K562 (cell line): ENCODE measurements at regions not wholly inside any gene's neighbourhood (a gene's known extent, or its start where the extent isn't known, plus 50 kb on each side); places are given as distances from the start of the nearest gene placed in this dataset.

Experiments used
- ATAC-seq: fragments of 200-7000 bp; cut with Tn5 transposase; 3 replicates; pipeline ENCODE4 v1.9.1; 2020; ENCODE audit warnings: moderate library complexity
- BruUV-seq: library from RNA; stranded (reverse); fragments of 400-500 nt; replicated peaks from 2 replicates; lab custom pipeline; 2021; lab: Mats Ljungman, UMichigan
- CTCF ChIA-PET: fragments of 300-600 bp; formaldehyde crosslinking; extraction: SDS; loops from one replicate; lab custom pipeline; 2021; ENCODE audit warnings: low intra/inter-chr PET ratio; lab: Yijun Ruan, JAX
- POLR2A ChIA-PET: fragments of 300-600, 350-650 bp; sonication (Branson Sonifier 250); formaldehyde crosslinking; extraction: SDS; loops from one replicate; lab custom pipeline; 2021; ENCODE audit warnings: antibody characterized with exemption, inconsistent platforms; lab: Yijun Ruan, JAX
- DNase-seq, 4 experiments: peaks; one replicate each; pipeline versions ENCODE4 v3.0.0 to v3.0.0-alpha.2; 2011 to 2018; ENCODE audit warnings: low spot score in 3 of 4, mixed read lengths in 3 of 4; ENCODE audit errors: extremely low read depth in 1 of 4
- FAIRE-seq: peaks from 2 replicates; lab custom pipeline; 2011; peaks lifted over from hg19 to GRCh38; lab: Jason Lieb, UNC
- H2AFZ ChIP-seq: 2 replicates; pipeline ENCODE4 v1.6.0; 2011; ENCODE audit warnings: low read depth, low read length, control low read depth, inconsistent platforms
- H3K27ac ChIP-seq: fragments of 200-600 bp; 3 replicates; pipeline ENCODE4 v1.8.0; 2011; ENCODE audit warnings: low read depth, mild to moderate bottlenecking, control low read depth, inconsistent platforms, low read length, moderate library complexity, mixed read lengths; ENCODE audit errors: extremely low read depth
- H3K27me3 ChIP-seq, 2 experiments: fragments of 300-600 bp in 1 of 2; 2 replicates in 1 of 2; 3 replicates in 1 of 2; pipeline versions ENCODE4 v1.6.0 to v1.8.0; 2011; ENCODE audit warnings: inconsistent platforms in 2 of 2, low read length in 2 of 2, mild to moderate bottlenecking in 1 of 2, mixed read lengths in 1 of 2, moderate library complexity in 1 of 2; ENCODE audit not compliant: control insufficient read depth in 2 of 2, insufficient read depth in 2 of 2
- H3K36me3 ChIP-seq: fragments of 300-600 bp; 3 replicates; pipeline ENCODE4 v1.8.0; 2011; ENCODE audit warnings: mild to moderate bottlenecking, low read length, inconsistent platforms; ENCODE audit not compliant: control insufficient read depth, insufficient read depth
- H3K4me1 ChIP-seq, 2 experiments: fragments of 200-600 bp in 1 of 2; replicated peaks in 1 of 2; 2 replicates in 1 of 2; 3 replicates in 1 of 2; pipeline versions ENCODE4 v1.5.1 to v1.8.0; 2011; ENCODE audit warnings: inconsistent platforms in 2 of 2, low read length in 2 of 2, mild to moderate bottlenecking in 1 of 2, mixed read lengths in 1 of 2, moderate library complexity in 1 of 2; ENCODE audit not compliant: control insufficient read depth in 2 of 2, insufficient read depth in 2 of 2
- H3K4me2 ChIP-seq: 2 replicates; pipeline ENCODE4 v1.6.1; 2011; ENCODE audit warnings: low read length, control low read depth, inconsistent platforms, mixed read lengths; ENCODE audit not compliant: insufficient read depth
- H3K4me3 ChIP-seq: fragments of 200-600 bp; sonication (generic), shearing (Covaris generic); 2 replicates; pipeline ENCODE4 v1.5.1; 2016; ENCODE audit warnings: control low read depth, inconsistent platforms
- H3K79me2 ChIP-seq: fragments of 200-600 bp; 3 replicates; pipeline ENCODE4 v1.8.0; 2011; ENCODE audit warnings: low read length, inconsistent platforms; ENCODE audit not compliant: control insufficient read depth, insufficient read depth
- H3K9ac ChIP-seq, 2 experiments: 2 replicates each; pipeline versions ENCODE4 v1.6.0 to v1.6.1; 2011; ENCODE audit warnings: low read depth in 2 of 2, low read length in 2 of 2, control low read depth in 1 of 2, inconsistent platforms in 1 of 2, mild to moderate bottlenecking in 1 of 2, mixed read lengths in 1 of 2; ENCODE audit not compliant: insufficient read depth in 1 of 2
- H3K9me1 ChIP-seq: one replicate; pipeline ENCODE4 v1.6.0; 2011; ENCODE audit warnings: inconsistent platforms, mild to moderate bottlenecking, low read length, moderate library complexity; ENCODE audit not compliant: control insufficient read depth, insufficient read depth
- H3K9me3 ChIP-seq: replicated peaks from 2 replicates; pipeline ENCODE4 v1.5.1; 2011; ENCODE audit warnings: low read depth, low read length, inconsistent platforms; ENCODE audit not compliant: control insufficient read depth, insufficient read depth
- H4K20me1 ChIP-seq: replicated peaks from 2 replicates; pipeline ENCODE4 v1.6.1; 2011; ENCODE audit warnings: low read length, inconsistent platforms, mixed read lengths; ENCODE audit not compliant: control insufficient read depth, insufficient read depth
- CREM ChIP-seq: IDR thresholded peaks from 2 replicates; pipeline ENCODE4 v1.6.1; 2014; ENCODE audit warnings: antibody characterized with exemption, low read depth
- CSDE1 ChIP-seq, 2 experiments: fragments of 450-650 bp; IDR thresholded peaks; 2 replicates each; pipeline ENCODE4 v1.6.1; 2016; ENCODE audit warnings: mild to moderate bottlenecking in 1 of 2
- DNMT1 ChIP-seq: fragments of 450-650 bp; IDR thresholded peaks from 2 replicates; pipeline ENCODE4 v1.6.1; 2016; ENCODE audit warnings: antibody characterized with exemption, mild to moderate bottlenecking
- ETS2 ChIP-seq: IDR thresholded peaks from 2 replicates; pipeline ENCODE4 v1.6.1; 2016; ENCODE audit warnings: borderline replicate concordance, missing genetic modification characterization, mild to moderate bottlenecking, moderate library complexity, missing compliant biosample characterization; ENCODE audit not compliant: poor library complexity, severe bottlenecking
- JUND ChIP-seq, 2 experiments: IDR thresholded peaks; 2 replicates in 1 of 2; 3 replicates in 1 of 2; pipeline ENCODE4 v1.6.1; 2011; ENCODE audit warnings: borderline replicate concordance in 2 of 2, low read depth in 2 of 2, low read length in 2 of 2, improper control_type of control experiment in 1 of 2, missing biosample characterization in 1 of 2, missing genetic modification characterization in 1 of 2, missing genetic modification reagents in 1 of 2
- MAFF ChIP-seq: IDR thresholded peaks from 2 replicates; pipeline ENCODE4 v1.6.1; 2012; ENCODE audit warnings: low read length, improper control_type of control experiment
- NFIC ChIP-seq: fragments of 450-650 bp; IDR thresholded peaks from 2 replicates; pipeline ENCODE4 v1.6.1; 2017; ENCODE audit warnings: mild to moderate bottlenecking, inconsistent platforms
- POLR2B ChIP-seq: fragments of 450-650 bp; IDR thresholded peaks from 2 replicates; pipeline ENCODE4 v1.6.1; 2018; ENCODE audit warnings: low read depth; ENCODE audit not compliant: partially characterized antibody
- ZNF133 ChIP-seq: fragments of 250-450 bp; sonication (Bioruptor Pico); IDR thresholded peaks from 2 replicates; pipeline ENCODE4 v1.4.0; 2020; ENCODE audit warnings: mild to moderate bottlenecking
- WGBS: fragments of 100-300 bp; shearing (Covaris generic); methylation state at CpG from one replicate; pipeline ENCODE4 v1.1.6; 2016; ENCODE audit warnings: low coverage, mixed read lengths; ENCODE audit not compliant: insufficient coverage; ENCODE audit errors: missing lambda C conversion rate; 5-methylcytosine and 5-hydroxymethylcytosine counted together
- in situ Hi-C: fragments of 300-500 bp; cut with MboI; formaldehyde crosslinking; loops from 4 replicates; pipeline ENCODE4 v1.15.0; 2018; ENCODE audit warnings: inconsistent platforms, mixed read lengths
- intact Hi-C: fragments of 100-400 bp; cut with micrococcal nuclease; formaldehyde crosslinking; loops from 2 replicates; pipeline ENCODE4 v1.14.2; 2022
- TF ChIP-seq, protein P1 (sequence below): fragments of 450-650 bp; formaldehyde crosslinking; conservative IDR thresholded peaks from 2 replicates; pipeline ENCODE4 v1.4.0; 2022; ENCODE audit warnings: mild to moderate bottlenecking, missing genetic modification characterization
- TF ChIP-seq, protein P2 (sequence below): sonication (generic); formaldehyde crosslinking; IDR thresholded peaks from 2 replicates; pipeline ENCODE4 v1.8.0; 2023; ENCODE audit warnings: mild to moderate bottlenecking, missing genetic modification reagents

DNA sequence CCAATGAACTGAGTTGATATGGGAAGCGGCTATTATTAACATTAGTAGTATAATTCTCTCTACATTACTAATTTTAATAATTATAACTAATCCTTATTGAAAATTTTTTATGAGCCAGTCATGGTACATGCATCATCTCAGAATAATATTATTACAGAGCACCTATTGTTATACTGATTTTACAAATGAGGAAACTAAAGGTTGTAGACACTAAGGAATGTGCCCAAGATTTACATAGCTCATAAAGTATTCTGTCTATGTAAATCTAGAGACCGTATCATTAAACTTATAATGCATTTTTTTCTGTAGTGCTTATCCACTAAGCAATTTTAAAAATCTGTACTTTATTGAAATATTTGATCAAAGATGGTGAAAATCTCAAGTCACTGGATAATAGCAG is 825.9 kb downstream of the PLA2G4A start:
- POLR2A ChIA-PET: no interaction called here
- FAIRE-seq: no peak

More for the DNA sequence above, 825.9 kb downstream of the PLA2G4A start:
- intact Hi-C loops (no loop called here), in situ Hi-C loops (no loop called here)
- DNase-seq: no peak
- Histone ChIP-seq H3K9ac (no peak overlapping the region), H3K4me3 (no peak overlapping the region), H4K20me1 (no peaks in the 10 kb centered on the region), H3K4me1 (no peaks in the 10 kb centered on the region), H3K4me2 (no peak overlapping the region), H3K9me1 (no peaks in the 10 kb centered on the region), H3K79me2 (no peaks in the 10 kb centered on the region), H2AFZ (no peak overlapping the region), H3K9me3 (no peaks in the 10 kb centered on the region), H3K27ac (no peak overlapping the region), H3K27me3 (no peaks in the 10 kb centered on the region), H3K36me3 (no peaks in the 10 kb centered on the region)
- TF ChIP-seq CSDE1 (IDR thresholded peaks at IDR 0.05): no peak
- TF ChIP-seq POLR2B: no peak
- no peak for TF ChIP-seq CREM
- no peak for TF ChIP-seq NFIC
- TF ChIP-seq ZNF133: no peak
- no peak for TF ChIP-seq JUND (IDR thresholded peaks at IDR 0.05; ENCODE audit: borderline replicate concordance, low read depth, low read length)
- TF ChIP-seq JUND (tag; IDR thresholded peaks at IDR 0.05; ENCODE audit: borderline replicate concordance, low read depth, low read length): no peak
- TF ChIP-seq DNMT1: no peak
- TF ChIP-seq, protein P1, sequence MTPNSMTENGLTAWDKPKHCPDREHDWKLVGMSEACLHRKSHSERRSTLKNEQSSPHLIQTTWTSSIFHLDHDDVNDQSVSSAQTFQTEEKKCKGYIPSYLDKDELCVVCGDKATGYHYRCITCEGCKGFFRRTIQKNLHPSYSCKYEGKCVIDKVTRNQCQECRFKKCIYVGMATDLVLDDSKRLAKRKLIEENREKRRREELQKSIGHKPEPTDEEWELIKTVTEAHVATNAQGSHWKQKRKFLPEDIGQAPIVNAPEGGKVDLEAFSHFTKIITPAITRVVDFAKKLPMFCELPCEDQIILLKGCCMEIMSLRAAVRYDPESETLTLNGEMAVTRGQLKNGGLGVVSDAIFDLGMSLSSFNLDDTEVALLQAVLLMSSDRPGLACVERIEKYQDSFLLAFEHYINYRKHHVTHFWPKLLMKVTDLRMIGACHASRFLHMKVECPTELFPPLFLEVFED (CRISPR knock-in tag): no peak
- TF ChIP-seq MAFF: no peak
- TF ChIP-seq, protein P2, sequence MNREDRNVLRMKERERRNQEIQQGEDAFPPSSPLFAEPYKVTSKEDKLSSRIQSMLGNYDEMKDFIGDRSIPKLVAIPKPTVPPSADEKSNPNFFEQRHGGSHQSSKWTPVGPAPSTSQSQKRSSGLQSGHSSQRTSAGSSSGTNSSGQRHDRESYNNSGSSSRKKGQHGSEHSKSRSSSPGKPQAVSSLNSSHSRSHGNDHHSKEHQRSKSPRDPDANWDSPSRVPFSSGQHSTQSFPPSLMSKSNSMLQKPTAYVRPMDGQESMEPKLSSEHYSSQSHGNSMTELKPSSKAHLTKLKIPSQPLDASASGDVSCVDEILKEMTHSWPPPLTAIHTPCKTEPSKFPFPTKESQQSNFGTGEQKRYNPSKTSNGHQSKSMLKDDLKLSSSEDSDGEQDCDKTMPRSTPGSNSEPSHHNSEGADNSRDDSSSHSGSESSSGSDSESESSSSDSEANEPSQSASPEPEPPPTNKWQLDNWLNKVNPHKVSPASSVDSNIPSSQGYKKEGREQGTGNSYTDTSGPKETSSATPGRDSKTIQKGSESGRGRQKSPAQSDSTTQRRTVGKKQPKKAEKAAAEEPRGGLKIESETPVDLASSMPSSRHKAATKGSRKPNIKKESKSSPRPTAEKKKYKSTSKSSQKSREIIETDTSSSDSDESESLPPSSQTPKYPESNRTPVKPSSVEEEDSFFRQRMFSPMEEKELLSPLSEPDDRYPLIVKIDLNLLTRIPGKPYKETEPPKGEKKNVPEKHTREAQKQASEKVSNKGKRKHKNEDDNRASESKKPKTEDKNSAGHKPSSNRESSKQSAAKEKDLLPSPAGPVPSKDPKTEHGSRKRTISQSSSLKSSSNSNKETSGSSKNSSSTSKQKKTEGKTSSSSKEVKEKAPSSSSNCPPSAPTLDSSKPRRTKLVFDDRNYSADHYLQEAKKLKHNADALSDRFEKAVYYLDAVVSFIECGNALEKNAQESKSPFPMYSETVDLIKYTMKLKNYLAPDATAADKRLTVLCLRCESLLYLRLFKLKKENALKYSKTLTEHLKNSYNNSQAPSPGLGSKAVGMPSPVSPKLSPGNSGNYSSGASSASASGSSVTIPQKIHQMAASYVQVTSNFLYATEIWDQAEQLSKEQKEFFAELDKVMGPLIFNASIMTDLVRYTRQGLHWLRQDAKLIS (CRISPR knock-in tag): no peak
- TF ChIP-seq ETS2 (tag): no peak
- no peak for ATAC-seq
- CTCF ChIA-PET: no interaction called here
- no TSS peak for BruUV-seq
- WGBS: 3% methylated on average over 2 of the region's 2 CpGs
